Naive thymus-derived CD4-positive, alpha-beta T cell (primary cell): ENCODE measurements at regions not wholly inside any gene's neighbourhood (a gene's known extent, or its start where the extent isn't known, plus 50 kb on each side); places are given as distances from the start of the nearest gene placed in this dataset.

Experiments used
- ATAC-seq: fragments of 150-1000 bp; cut with Tn5 transposase; 2 replicates; pipeline ENCODE4 v1.10.0; 2021; ENCODE audit warnings: mild to moderate bottlenecking, moderate library complexity
- CTCF ChIA-PET: fragments of 350-600 bp; sonication (Branson Sonifier 250); formaldehyde crosslinking; loops from one replicate; lab custom pipeline; 2021; ENCODE audit warnings: antibody characterized with exemption; lab: Charles Lee
- POLR2A ChIA-PET: fragments of 350-600 bp; sonication (Branson Sonifier 250); formaldehyde crosslinking; loops from one replicate; lab custom pipeline; 2021; ENCODE audit warnings: antibody characterized with exemption, inconsistent platforms; lab: Charles Lee
- DNase-seq, 9 donors: peaks; one replicate each; pipeline versions ENCODE4 v3.0.0 to v3.0.0-alpha.2; 2020 to 2022; ENCODE audit warnings: mixed read lengths in 1 of 9
- H3K27ac ChIP-seq: one replicate; pipeline ENCODE4 v1.7.0; 2013; ENCODE audit warnings: mild to moderate bottlenecking, low read depth, low read length, moderate library complexity
- H3K27me3 ChIP-seq, 2 donors: one replicate each; pipeline ENCODE4 v1.7.0; 2013; ENCODE audit warnings: low read length in 2 of 2, mild to moderate bottlenecking in 2 of 2, moderate library complexity in 2 of 2; ENCODE audit not compliant: control insufficient read depth in 2 of 2, insufficient read depth in 2 of 2
- H3K36me3 ChIP-seq, 3 experiments: 1 replicate in 2 of 3; 2 replicates in 1 of 3; pipeline ENCODE4 v1.7.0; 2013; ENCODE audit warnings: low read length in 3 of 3, mild to moderate bottlenecking in 3 of 3, moderate library complexity in 1 of 3; ENCODE audit not compliant: insufficient read depth in 3 of 3, control insufficient read depth in 2 of 3
- H3K4me1 ChIP-seq, 2 donors: one replicate each; pipeline ENCODE4 v1.7.0; 2013; ENCODE audit warnings: low read length in 2 of 2, mild to moderate bottlenecking in 2 of 2, moderate library complexity in 1 of 2; ENCODE audit not compliant: control insufficient read depth in 2 of 2, insufficient read depth in 2 of 2
- H3K4me3 ChIP-seq: 2 replicates; pipeline ENCODE4 v1.7.0; 2013; ENCODE audit warnings: mild to moderate bottlenecking, low read length
- H3K9me3 ChIP-seq, 3 experiments: 1 replicate in 2 of 3; 2 replicates in 1 of 3; pipeline ENCODE4 v1.7.0; 2013; ENCODE audit warnings: low read length in 3 of 3; ENCODE audit not compliant: control insufficient read depth in 2 of 3
- H3K27ac Mint-ChIP-seq, 9 donors: one replicate each; pipeline ENCODE4 v1.8.0; 2020 to 2022; ENCODE audit warnings: mixed read lengths in 9 of 9, mild to moderate bottlenecking in 8 of 9, moderate library complexity in 5 of 9, inconsistent platforms in 2 of 9
- H3K27me3 Mint-ChIP-seq, 5 donors: one replicate each; pipeline ENCODE4 v1.8.0; 2021 to 2022; ENCODE audit warnings: mixed read lengths in 5 of 5, mild to moderate bottlenecking in 1 of 5
- H3K36me3 Mint-ChIP-seq, 5 donors: one replicate each; pipeline ENCODE4 v1.8.0; 2020 to 2022; ENCODE audit warnings: mixed read lengths in 5 of 5, mild to moderate bottlenecking in 3 of 5, inconsistent platforms in 1 of 5
- H3K4me1 Mint-ChIP-seq, 7 donors: one replicate each; pipeline ENCODE4 v1.8.0; 2020 to 2022; ENCODE audit warnings: mixed read lengths in 7 of 7, mild to moderate bottlenecking in 3 of 7, inconsistent platforms in 1 of 7
- H3K4me3 Mint-ChIP-seq, 10 donors: one replicate each; pipeline ENCODE4 v1.8.0; 2020 to 2022; ENCODE audit warnings: mild to moderate bottlenecking in 10 of 10, mixed read lengths in 10 of 10, moderate library complexity in 6 of 10, inconsistent platforms in 2 of 10
- H3K9me3 Mint-ChIP-seq, 11 donors: one replicate each; pipeline ENCODE4 v1.8.0; 2020 to 2022; ENCODE audit warnings: mixed read lengths in 11 of 11, mild to moderate bottlenecking in 4 of 11, inconsistent platforms in 1 of 11, moderate library complexity in 1 of 11
- intact Hi-C, 2 donors: fragments of 100-400 bp; cut with micrococcal nuclease; formaldehyde crosslinking; loops; one replicate each; pipeline ENCODE4 v1.15.1; 2023

- Histone ChIP-seq H3K27me3 (no peaks in the 10 kb centered on the region), H3K27ac (no peak overlapping the region), H3K36me3 (no peaks in the 10 kb centered on the region), H3K4me1 (no peaks in the 10 kb centered on the region), H3K4me3 (no peak overlapping the region), H3K9me3 (no peaks in the 10 kb centered on the region)
- Mint-ChIP-seq H3K27ac (no peak overlapping the region), H3K27me3 (peaks cover 8 to 34% (median 21%) of the 10 kb centered on the region in 5 donors), H3K4me3 (no peak overlapping the region), H3K36me3 (no peaks in the 10 kb centered on the region), H3K9me3 (peaks cover 0 to 7% (median 0%) of the 10 kb centered on the region in 11 donors), H3K4me1 (no peaks in the 10 kb centered on the region)
- POLR2A ChIA-PET: no interaction called here
- DNase-seq: no peak
- intact Hi-C loops: no loop called here
- CTCF ChIA-PET: interaction anchor here (1.1 kb wide), 1 partner anchor 9 kb away, joined by 4 read pairs; no protein-coding TSS in a partner anchor
- ATAC-seq: no peak
Observed at GRCh38 chr12:45102818-45103217, 51.9 kb upstream of the DBX2 start.

- CTCF ChIA-PET: no interaction called here
Observed at GRCh38 chr12:45105996-45106395, 55.1 kb upstream of the DBX2 start.

GRCh38 chr12:45112306-45112705 is 61.4 kb upstream of the DBX2 start:
- peaks cover 0 to 8% (median 0%) of the 10 kb centered on the region in 11 donors for H3K9me3 Mint-ChIP-seq
- Histone ChIP-seq H3K9me3 (no peaks in the 10 kb centered on the region), H3K27ac (no peak overlapping the region), H3K4me3 (no peak overlapping the region), H3K4me1 (no peaks in the 10 kb centered on the region), H3K27me3 (no peaks in the 10 kb centered on the region), H3K36me3 (no peaks in the 10 kb centered on the region)
- intact Hi-C loops: no loop called here
- no peaks in the 10 kb centered on the region for H3K36me3 Mint-ChIP-seq
- no peak overlapping the region for H3K4me3 Mint-ChIP-seq
- no peaks in the 10 kb centered on the region for H3K4me1 Mint-ChIP-seq
- DNase-seq (no peak), ATAC-seq (no peak)
- CTCF ChIA-PET: interaction anchor here (1.0 kb wide), 1 partner anchor 10 kb away, joined by 4 read pairs; no protein-coding TSS in a partner anchor
- POLR2A ChIA-PET: no interaction called here
- H3K27me3 Mint-ChIP-seq: peaks cover 7 to 30% (median 11%) of the 10 kb centered on the region in 5 donors
- no peak overlapping the region for H3K27ac Mint-ChIP-seq

More at GRCh38 chr12:45105996-45106395, 55.1 kb upstream of the DBX2 start:
- ATAC-seq (no peak), DNase-seq (no peak)
- Mint-ChIP-seq H3K9me3 (peaks cover 0 to 10% (median 0%) of the 10 kb centered on the region in 11 donors), H3K27ac (no peak overlapping the region), H3K36me3 (no peaks in the 10 kb centered on the region), H3K4me3 (no peak overlapping the region), H3K4me1 (no peaks in the 10 kb centered on the region), H3K27me3 (peaks cover 4 to 26% (median 21%) of the 10 kb centered on the region in 5 donors)
- POLR2A ChIA-PET: no interaction called here
- Histone ChIP-seq H3K4me1 (no peaks in the 10 kb centered on the region), H3K27ac (no peak overlapping the region), H3K36me3 (no peaks in the 10 kb centered on the region), H3K4me3 (no peak overlapping the region), H3K9me3 (no peaks in the 10 kb centered on the region), H3K27me3 (no peaks in the 10 kb centered on the region)
- intact Hi-C loops: no loop called here

- H3K27me3 ChIP-seq: no peaks in the 10 kb centered on the region
- CTCF ChIA-PET: no interaction called here
- Mint-ChIP-seq H3K9me3 (peaks cover 0 to 2% (median 0%) of the 10 kb centered on the region in 11 donors), H3K27me3 (peaks cover 0 to 13% (median 3%) of the 10 kb centered on the region in 5 donors), H3K4me3 (no peak overlapping the region), H3K27ac (no peak overlapping the region), H3K4me1 (no peaks in the 10 kb centered on the region), H3K36me3 (no peaks in the 10 kb centered on the region)
- H3K4me3 ChIP-seq: no peak overlapping the region
- no peak for DNase-seq
- intact Hi-C loops: no loop called here
- H3K4me1 ChIP-seq: no peaks in the 10 kb centered on the region
- POLR2A ChIA-PET: no interaction called here
- no peak for ATAC-seq
- H3K9me3 ChIP-seq: no peaks in the 10 kb centered on the region
- no peaks in the 10 kb centered on the region for H3K36me3 ChIP-seq
- H3K27ac ChIP-seq: no peak overlapping the region
Observed at GRCh38 chr12:45121224-45121623, 70.3 kb upstream of the DBX2 start.

GRCh38 chr12:45122768-45123380 is 72.0 kb upstream of the DBX2 start:
- H3K27me3 Mint-ChIP-seq: peaks cover 0 to 15% (median 8%) of the 10 kb centered on the region in 5 donors
- DNase-seq (no peak), ATAC-seq (no peak)
- H3K27me3 ChIP-seq: no peaks in the 10 kb centered on the region
- H3K4me3 Mint-ChIP-seq: no peak overlapping the region
- H3K9me3 ChIP-seq: no peaks in the 10 kb centered on the region
- intact Hi-C loops: no loop called here
- peaks cover 0 to 2% (median 0%) of the 10 kb centered on the region in 11 donors for H3K9me3 Mint-ChIP-seq
- no peaks in the 10 kb centered on the region for H3K4me1 Mint-ChIP-seq
- CTCF ChIA-PET: no interaction called here
- no peaks in the 10 kb centered on the region for H3K36me3 Mint-ChIP-seq
- no peak overlapping the region for H3K4me3 ChIP-seq
- no peaks in the 10 kb centered on the region for H3K36me3 ChIP-seq
- POLR2A ChIA-PET: no interaction called here
- no peaks in the 10 kb centered on the region for H3K4me1 ChIP-seq
- no peak overlapping the region for H3K27ac Mint-ChIP-seq
- H3K27ac ChIP-seq: no peak overlapping the region

- no peak overlapping the region for H3K4me3 ChIP-seq
- no peaks in the 10 kb centered on the region for H3K36me3 Mint-ChIP-seq
- H3K27me3 ChIP-seq: no peaks in the 10 kb centered on the region
- POLR2A ChIA-PET: no interaction called here
- H3K27me3 Mint-ChIP-seq: peaks cover 0 to 17% (median 5%) of the 10 kb centered on the region in 5 donors
- DNase-seq (no peak), ATAC-seq (no peak)
- peaks cover 0 to 2% (median 0%) of the 10 kb centered on the region in 11 donors for H3K9me3 Mint-ChIP-seq
- no peaks in the 10 kb centered on the region for H3K4me1 ChIP-seq
- CTCF ChIA-PET: no interaction called here
- no peak overlapping the region for H3K27ac Mint-ChIP-seq
- no peak overlapping the region for H3K4me3 Mint-ChIP-seq
- intact Hi-C loops: no loop called here
- H3K36me3 ChIP-seq: no peaks in the 10 kb centered on the region
- H3K9me3 ChIP-seq: no peaks in the 10 kb centered on the region
- H3K4me1 Mint-ChIP-seq: no peaks in the 10 kb centered on the region
- H3K27ac ChIP-seq: no peak overlapping the region
Observed at GRCh38 chr12:45124485-45125155, 73.7 kb upstream of the DBX2 start.
